ENCODE measurements at regions not wholly inside any gene's neighbourhood (a gene's known extent, or its start where the extent isn't known, plus 50 kb on each side); places are given as distances from the start of the nearest gene placed in this dataset.

- no peaks in the 10 kb centered on the region for H3K9me3 ChIP-seq (ENCODE audit: control insufficient read depth, insufficient read depth, low read depth, low read length)
- ChIA-PET POLR2A (no interaction called here), CTCF (no interaction called here)
- no peak overlapping the region for H3K4me3 ChIP-seq (ENCODE audit: low read depth, low read length)
- TF ChIP-seq ZNF544 (tag by site-specific recombination; IDR thresholded peaks at IDR 0.05): no peak
- TF ChIP-seq ZNF639 (tag by site-specific recombination; IDR thresholded peaks at IDR 0.05): no peak
- TF ChIP-seq FEZF1 (tag by site-specific recombination; IDR thresholded peaks at IDR 0.05): no peak
- TF ChIP-seq ZNF610 (tag by site-specific recombination; IDR thresholded peaks at IDR 0.05; ENCODE audit: borderline replicate concordance): no peak
- no peak for TF ChIP-seq ZNF223 (tag by site-specific recombination; IDR thresholded peaks at IDR 0.05)
- TF ChIP-seq ZNF664 (tag by site-specific recombination; IDR thresholded peaks at IDR 0.05): no peak
- no peaks in the 10 kb centered on the region for H3K36me3 ChIP-seq (ENCODE audit: control insufficient read depth in 2 of 2, insufficient read depth in 1 of 2, low read length in 2 of 2)
- no peak overlapping the region for H3K27ac ChIP-seq (ENCODE audit: extremely low read depth, low read depth, low read length)
- no peaks in the 10 kb centered on the region for H3K4me1 ChIP-seq (ENCODE audit: control insufficient read depth, insufficient read depth, low read length)
Measured at GRCh38 chr5:13189532-13189931, 755.0 kb downstream of the DNAH5 start.

GRCh38 chr5:13188371-13188770 lies 756.1 kb downstream of the DNAH5 start:
- Histone ChIP-seq H3K36me3 (ENCODE audit: control insufficient read depth in 2 of 2, insufficient read depth in 1 of 2, low read length in 2 of 2) (no peaks in the 10 kb centered on the region), H3K27ac (ENCODE audit: extremely low read depth, low read depth, low read length) (no peak overlapping the region), H3K9me3 (ENCODE audit: control insufficient read depth, insufficient read depth, low read depth, low read length) (no peaks in the 10 kb centered on the region), H3K4me3 (ENCODE audit: low read depth, low read length) (no peak overlapping the region), H3K4me1 (ENCODE audit: control insufficient read depth, insufficient read depth, low read length) (no peaks in the 10 kb centered on the region)
- no peak for TF ChIP-seq ZSCAN30 (tag by site-specific recombination; IDR thresholded peaks at IDR 0.05)
- TF ChIP-seq ZNF830 (tag by site-specific recombination; IDR thresholded peaks at IDR 0.05; ENCODE audit: low read depth): no peak
- no peak for TF ChIP-seq ZNF514 (tag by site-specific recombination; IDR thresholded peaks at IDR 0.05)
- TF ChIP-seq ZNF704 (tag by site-specific recombination; IDR thresholded peaks at IDR 0.05): no peak
- no peak for TF ChIP-seq ZNF311 (tag by site-specific recombination; IDR thresholded peaks at IDR 0.05; ENCODE audit: borderline replicate concordance)
- no peak for TF ChIP-seq ZNF777 (tag by site-specific recombination; IDR thresholded peaks at IDR 0.05; ENCODE audit: borderline replicate concordance)
- TF ChIP-seq SETDB1 (IDR thresholded peaks at IDR 0.05; ENCODE audit: insufficient read length, low read length): no peak
- CTCF ChIA-PET: no interaction called here
- POLR2A ChIA-PET: no interaction called here

GRCh38 chr5:13187186-13187585 lies 757.3 kb downstream of the DNAH5 start:
- no peaks in the 10 kb centered on the region for H3K9me3 ChIP-seq (ENCODE audit: control insufficient read depth, insufficient read depth, low read depth, low read length)
- POLR2A ChIA-PET: no interaction called here

GRCh38 chr5:13186177-13186576 lies 758.3 kb downstream of the DNAH5 start:
- POLR2A ChIA-PET: no interaction called here
- no peak overlapping the region for H3K4me3 ChIP-seq (ENCODE audit: low read depth, low read length)
- no peaks in the 10 kb centered on the region for H3K36me3 ChIP-seq (ENCODE audit: control insufficient read depth in 2 of 2, insufficient read depth in 1 of 2, low read length in 2 of 2)
- no peak overlapping the region for H3K27ac ChIP-seq (ENCODE audit: extremely low read depth, low read depth, low read length)
- CTCF ChIA-PET: interaction anchor here (0.7 kb wide), 1 partner anchor 188 kb away, joined by 3 read pairs; no protein-coding TSS in a partner anchor
- no peaks in the 10 kb centered on the region for H3K4me1 ChIP-seq (ENCODE audit: control insufficient read depth, insufficient read depth, low read length)
- H3K9me3 ChIP-seq (ENCODE audit: control insufficient read depth, insufficient read depth, low read depth, low read length): no peaks in the 10 kb centered on the region
- no peak for TF ChIP-seq ZNF510 (tag by site-specific recombination; IDR thresholded peaks at IDR 0.05; ENCODE audit: insufficient replicate concordance)
- no peak for TF ChIP-seq ZNF311 (tag by site-specific recombination; IDR thresholded peaks at IDR 0.05; ENCODE audit: borderline replicate concordance)
- no peak for TF ChIP-seq TSHZ1 (tag by site-specific recombination; IDR thresholded peaks at IDR 0.05; ENCODE audit: borderline replicate concordance)
- TF ChIP-seq FEZF1 (tag by site-specific recombination; IDR thresholded peaks at IDR 0.05): no peak
- TF ChIP-seq ZNF654 (tag by site-specific recombination; IDR thresholded peaks at IDR 0.05; ENCODE audit: low read depth): no peak
- TF ChIP-seq ZNF473 (tag by site-specific recombination; IDR thresholded peaks at IDR 0.05): no peak
- TF ChIP-seq ZXDB (tag by site-specific recombination; IDR thresholded peaks at IDR 0.05): no peak
- no peak for TF ChIP-seq ZNF23 (tag by site-specific recombination; IDR thresholded peaks at IDR 0.05; ENCODE audit: borderline replicate concordance)
- TF ChIP-seq ZNF600 (tag by site-specific recombination; IDR thresholded peaks at IDR 0.05): no peak

More at GRCh38 chr5:13187186-13187585, 757.3 kb downstream of the DNAH5 start:
- CTCF ChIA-PET: no interaction called here
- no peak for TF ChIP-seq ZNF174 (tag by site-specific recombination; IDR thresholded peaks at IDR 0.05)
- H3K4me3 ChIP-seq (ENCODE audit: low read depth, low read length): no peak overlapping the region
- H3K4me1 ChIP-seq (ENCODE audit: control insufficient read depth, insufficient read depth, low read length): no peaks in the 10 kb centered on the region
- no peak overlapping the region for H3K27ac ChIP-seq (ENCODE audit: extremely low read depth, low read depth, low read length)
- H3K36me3 ChIP-seq (ENCODE audit: control insufficient read depth in 2 of 2, insufficient read depth in 1 of 2, low read length in 2 of 2): no peaks in the 10 kb centered on the region
